GM10266 (cell line): ENCODE measurements at regions not wholly inside any gene's neighbourhood (a gene's known extent, or its start where the extent isn't known, plus 50 kb on each side); places are given as distances from the start of the nearest gene placed in this dataset.

Experiments used
- DNase-seq: peaks from one replicate; pipeline ENCODE4 v3.0.0; 2012; ENCODE audit errors: extremely low spot score
- TF ChIP-seq, protein P1 (sequence below): IDR thresholded peaks from 2 replicates; pipeline ENCODE4 v1.5.1; 2012; ENCODE audit warnings: mild to moderate bottlenecking, low read depth; ENCODE audit not compliant: control insufficient read depth, insufficient read depth; ENCODE audit errors: missing control alignments

DNA sequence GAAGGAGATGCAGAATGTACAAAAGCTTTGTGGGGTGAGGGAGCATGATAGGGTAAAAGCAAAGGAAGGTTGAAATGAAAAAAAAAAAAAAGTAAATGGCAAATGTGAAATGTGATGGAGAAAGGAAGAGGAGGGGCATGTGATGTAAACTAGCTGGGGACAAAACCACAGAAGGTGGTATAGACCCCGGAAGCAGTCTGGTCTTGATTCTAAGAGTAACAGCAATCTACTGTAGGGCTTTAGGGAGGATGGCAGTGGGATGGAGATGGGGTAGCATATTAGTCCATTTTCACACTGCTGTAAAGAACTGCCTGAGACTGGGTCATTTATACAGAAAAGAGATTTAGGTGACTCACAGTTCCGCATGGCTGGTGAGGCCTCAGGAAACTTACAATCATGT lies 362.0 kb downstream of the SOCS6 start:
- DNase-seq = no peak
- TF ChIP-seq, protein P1, sequence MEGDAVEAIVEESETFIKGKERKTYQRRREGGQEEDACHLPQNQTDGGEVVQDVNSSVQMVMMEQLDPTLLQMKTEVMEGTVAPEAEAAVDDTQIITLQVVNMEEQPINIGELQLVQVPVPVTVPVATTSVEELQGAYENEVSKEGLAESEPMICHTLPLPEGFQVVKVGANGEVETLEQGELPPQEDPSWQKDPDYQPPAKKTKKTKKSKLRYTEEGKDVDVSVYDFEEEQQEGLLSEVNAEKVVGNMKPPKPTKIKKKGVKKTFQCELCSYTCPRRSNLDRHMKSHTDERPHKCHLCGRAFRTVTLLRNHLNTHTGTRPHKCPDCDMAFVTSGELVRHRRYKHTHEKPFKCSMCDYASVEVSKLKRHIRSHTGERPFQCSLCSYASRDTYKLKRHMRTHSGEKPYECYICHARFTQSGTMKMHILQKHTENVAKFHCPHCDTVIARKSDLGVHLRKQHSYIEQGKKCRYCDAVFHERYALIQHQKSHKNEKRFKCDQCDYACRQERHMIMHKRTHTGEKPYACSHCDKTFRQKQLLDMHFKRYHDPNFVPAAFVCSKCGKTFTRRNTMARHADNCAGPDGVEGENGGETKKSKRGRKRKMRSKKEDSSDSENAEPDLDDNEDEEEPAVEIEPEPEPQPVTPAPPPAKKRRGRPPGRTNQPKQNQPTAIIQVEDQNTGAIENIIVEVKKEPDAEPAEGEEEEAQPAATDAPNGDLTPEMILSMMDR = no peak

DNA sequence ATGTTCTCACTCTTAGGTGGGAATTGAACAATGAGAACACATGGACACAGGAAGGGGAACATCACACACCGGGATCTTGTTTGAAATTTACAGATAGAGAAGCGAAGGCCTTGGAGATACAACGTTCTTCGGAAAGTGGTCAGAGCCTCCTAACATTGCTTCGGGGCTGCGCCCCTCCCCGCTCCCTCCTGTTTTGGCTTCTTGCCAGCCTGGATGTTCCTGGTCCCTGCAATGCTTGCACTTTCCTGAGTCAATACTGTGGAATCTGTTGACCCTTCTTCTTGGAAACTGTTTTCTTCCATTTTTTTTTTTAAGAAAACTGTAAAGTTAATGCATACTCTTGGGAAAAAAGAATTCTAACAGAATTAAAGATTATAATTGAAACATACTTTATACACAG lies 360.8 kb downstream of the SOCS6 start:
- DNase-seq = no peak
- TF ChIP-seq, protein P1 = no peak

DNA sequence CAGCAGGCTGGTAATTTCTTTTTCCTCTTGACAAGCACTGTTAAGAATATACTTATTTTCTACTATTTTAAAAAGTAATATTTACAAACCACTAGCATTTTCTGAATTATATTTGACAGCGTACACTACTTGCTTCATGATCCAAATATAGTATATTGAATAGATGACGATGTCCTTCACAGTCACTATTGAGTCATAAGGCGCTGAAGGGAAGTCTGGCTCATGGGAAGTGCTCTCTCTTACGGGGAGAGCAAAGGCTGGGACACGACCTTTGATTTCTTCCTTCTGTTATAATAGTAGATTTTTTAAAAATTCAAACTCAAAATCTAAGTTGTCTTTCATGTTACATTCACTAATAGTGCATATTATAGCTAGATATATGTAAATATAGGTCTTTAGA lies 357.1 kb downstream of the SOCS6 start:
- TF ChIP-seq, protein P1 = no peak
- no peak for DNase-seq

DNA sequence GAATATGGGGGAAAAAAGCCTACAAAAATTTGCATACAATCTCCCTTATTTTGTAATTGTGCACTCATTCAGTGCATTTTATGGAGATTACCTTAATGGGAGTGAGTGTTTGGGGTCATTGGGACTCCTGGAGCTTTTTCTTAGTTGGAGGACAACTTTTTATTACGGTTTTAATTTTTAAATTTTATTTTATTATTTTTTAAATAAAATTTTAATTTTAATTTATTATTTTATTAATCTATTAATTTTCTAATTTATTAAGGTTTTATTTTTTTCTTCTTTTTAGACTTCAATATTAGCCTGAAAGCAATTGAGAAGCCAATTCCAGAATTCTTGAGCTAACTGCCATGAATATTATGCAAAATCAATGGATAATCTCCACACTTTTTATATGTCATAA lies 355.0 kb downstream of the SOCS6 start:
- DNase-seq = no peak
- TF ChIP-seq, protein P1 = no peak

DNA sequence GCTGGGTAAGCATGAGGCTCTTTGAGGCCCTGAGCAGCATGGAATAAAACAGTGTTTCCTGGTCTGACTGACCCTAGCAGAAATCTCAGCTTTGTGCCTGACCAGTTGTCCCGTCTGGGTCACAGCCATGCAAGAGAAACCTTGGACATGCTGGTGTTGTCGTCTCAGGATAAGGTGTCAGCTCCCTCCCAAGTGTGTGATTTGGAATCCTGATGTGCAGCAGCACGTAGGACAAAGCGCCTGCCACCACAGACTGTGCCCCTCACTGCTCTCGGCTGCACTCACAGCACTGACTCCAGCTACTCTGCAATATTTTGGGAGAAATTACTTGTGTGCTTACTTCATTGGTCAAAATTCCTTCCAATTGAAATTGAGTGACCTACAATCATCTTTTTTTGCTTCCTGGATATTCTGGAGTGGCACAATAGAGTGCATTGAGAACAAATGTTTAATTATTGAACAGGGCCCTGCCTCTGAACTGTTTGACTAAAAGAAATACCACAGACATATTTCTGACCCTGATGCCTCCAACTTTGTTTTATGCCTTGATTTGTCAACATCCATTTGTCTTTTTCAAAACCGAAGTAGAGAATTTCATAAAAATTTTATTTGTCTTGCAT lies 352.4 kb downstream of the SOCS6 start:
- no peak for DNase-seq
- TF ChIP-seq, protein P1 = no peak

DNA sequence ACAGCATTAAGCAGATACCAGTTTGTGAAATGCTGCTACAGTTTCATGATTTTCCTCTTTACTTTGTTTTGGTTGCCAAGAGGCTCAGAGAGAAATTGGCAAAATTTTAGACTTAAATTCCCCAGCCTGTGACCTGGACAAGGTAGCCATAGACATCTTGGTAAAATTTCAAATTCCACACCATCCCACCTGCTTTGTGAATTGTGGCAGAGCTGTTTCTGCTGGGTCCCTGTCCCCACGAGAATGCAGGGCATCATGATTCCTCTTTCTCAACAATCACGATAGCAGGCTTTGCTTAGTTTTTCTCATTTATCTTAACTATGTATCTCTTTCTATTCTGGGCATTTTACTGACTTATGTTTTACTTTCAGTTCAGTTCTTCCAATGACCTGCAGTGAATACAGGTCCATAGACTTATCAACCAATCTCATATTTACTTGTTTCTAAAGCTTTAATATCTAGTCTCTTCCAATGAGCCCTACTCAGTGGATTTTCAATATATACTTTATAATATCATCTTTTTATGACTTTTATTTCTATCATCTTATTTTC lies 351.6 kb downstream of the SOCS6 start:
- TF ChIP-seq, protein P1 = no peak
- DNase-seq = no peak

DNA sequence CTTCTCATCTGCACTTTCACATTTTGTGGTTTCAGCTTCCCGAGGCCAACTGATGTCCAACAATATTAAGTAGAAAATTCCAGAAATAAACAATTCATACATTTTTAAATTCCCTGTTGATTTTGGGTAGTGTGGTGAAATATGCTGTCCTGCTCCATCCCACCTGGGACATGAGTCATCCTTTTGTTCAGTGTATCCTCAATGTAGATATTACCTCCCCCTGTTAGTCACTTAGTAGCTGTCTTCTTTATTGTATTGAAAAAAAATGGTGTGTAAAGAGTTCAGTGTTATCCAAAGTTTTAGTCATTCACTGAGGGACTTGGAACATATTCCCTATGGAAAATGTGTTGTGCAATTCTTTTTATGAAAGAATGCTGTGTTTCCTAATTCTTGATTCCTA lies 348.1 kb downstream of the SOCS6 start:
- no peak for DNase-seq
- TF ChIP-seq, protein P1 = no peak
